Esophagus squamous epithelium (tissue), 5 donors: ENCODE measurements at regions not wholly inside any gene's neighbourhood (a gene's known extent, or its start where the extent isn't known, plus 50 kb on each side); places are given as distances from the start of the nearest gene placed in this dataset.

Experiments
- DNase-seq: peaks from one replicate; lab custom pipeline; 2025; lab: John Stamatoyannopoulos, UW
- H3K27ac ChIP-seq, 4 donors: fragments of 200-600 bp; sonication (generic); one replicate each; pipeline ENCODE4 v1.5.1; 2016 to 2019; ENCODE audit warnings: mild to moderate bottlenecking in 1 of 4
- H3K27me3 ChIP-seq, 4 donors: fragments of 200-600 bp; sonication (generic); 1 replicate in 3 of 4; 2 replicates in 1 of 4; pipeline versions ENCODE4 v1.5.1 to v1.6.0; 2017 to 2021; ENCODE audit warnings: antibody characterized with exemption in 1 of 4
- H3K36me3 ChIP-seq, 3 donors: fragments of 200-600 bp; sonication (generic); one replicate each; pipeline ENCODE4 v1.5.1; 2016 to 2019
- H3K4me1 ChIP-seq, 3 donors: fragments of 200-600 bp; sonication (generic); one replicate each; pipeline ENCODE4 v1.5.1; 2017 to 2019
- H3K4me3 ChIP-seq, 4 donors: fragments of 200-600 bp; sonication (generic); 1 replicate in 3 of 4; 2 replicates in 1 of 4; pipeline ENCODE4 v1.5.1; 2016 to 2019; ENCODE audit warnings: mild to moderate bottlenecking in 2 of 4, moderate library complexity in 1 of 4
- H3K9me3 ChIP-seq, 3 donors: fragments of 200-600 bp; sonication (generic); one replicate each; pipeline ENCODE4 v1.5.1; 2016 to 2019
- CTCF ChIP-seq, 6 experiments: fragments of 450-650 bp in 4 of 6; fragments of 200-600 bp in 2 of 6; sonication (generic) in 2 of 6; IDR thresholded peaks; one replicate each; pipeline ENCODE4 v1.5.1; 2016 to 2019; ENCODE audit warnings: antibody characterized with exemption in 6 of 6, mild to moderate bottlenecking in 4 of 6, moderate library complexity in 4 of 6
- POLR2A ChIP-seq, 4 donors: fragments of 450-650 bp; IDR thresholded peaks; one replicate each; pipeline ENCODE4 v1.6.1; 2017; ENCODE audit warnings: antibody characterized with exemption in 4 of 4, mild to moderate bottlenecking in 4 of 4, moderate library complexity in 3 of 4
- WGBS, 2 donors: methylation state at CpG; one replicate each; pipeline ENCODE4 v1.1.5; 2018; 5-methylcytosine and 5-hydroxymethylcytosine counted together
- intact Hi-C: fragments of 100-400 bp; cut with DNase I; formaldehyde crosslinking; loops from one replicate; pipeline ENCODE4 v1.15.0; 2022
- donor health status: DM: yes; HTN: yes; CAD: no.

- Histone ChIP-seq H3K27ac (no peak overlapping the region), H3K4me3 (no peak overlapping the region), H3K4me1 (no peaks in the 10 kb centered on the region), H3K36me3 (no peaks in the 10 kb centered on the region), H3K9me3 (no peaks in the 10 kb centered on the region), H3K27me3 (peaks cover 0 to 75% (median 0%) of the 10 kb centered on the region in 4 donors)
- 79 to 84% methylated on average over 9 to 11 of the region's 11 CpGs for WGBS, 2 donors
- no peak for TF ChIP-seq CTCF (IDR thresholded peaks at IDR 0.05)
- TF ChIP-seq POLR2A (IDR thresholded peaks at IDR 0.05), result no peak
- no peak for DNase-seq
- intact Hi-C loops, result no loop called here
Measured at GRCh38 chr12:4822572-4822971, 87.1 kb upstream of the KCNA1 start.

- Histone ChIP-seq H3K4me1 (no peaks in the 10 kb centered on the region), H3K27ac (no peak overlapping the region), H3K27me3 (peaks cover 0 to 76% (median 0%) of the 10 kb centered on the region in 4 donors), H3K9me3 (no peaks in the 10 kb centered on the region), H3K4me3 (no peak overlapping the region), H3K36me3 (no peaks in the 10 kb centered on the region)
- WGBS, 2 donors, result 79 to 88% methylated on average over 8 of the region's 8 CpGs
- no peak for DNase-seq
- TF ChIP-seq POLR2A (IDR thresholded peaks at IDR 0.05) (no peak), CTCF (IDR thresholded peaks at IDR 0.05) (no peak)
- intact Hi-C loops, result no loop called here
Measured at GRCh38 chr12:4824380-4824779, 85.3 kb upstream of the KCNA1 start.

GRCh38 chr12:4825011-4825858 lies 84.5 kb upstream of the KCNA1 start:
- Histone ChIP-seq H3K27ac (no peak overlapping the region), H3K27me3 (peaks cover 0 to 77% (median 0%) of the 10 kb centered on the region in 4 donors), H3K4me3 (no peak overlapping the region), H3K9me3 (no peaks in the 10 kb centered on the region), H3K36me3 (no peaks in the 10 kb centered on the region), H3K4me1 (no peaks in the 10 kb centered on the region)
- intact Hi-C loops, result no loop called here
- WGBS, 2 donors, result 62 to 70% methylated on average over 4 of the region's 4 CpGs
- DNase-seq, result no peak
- no peak for TF ChIP-seq POLR2A (IDR thresholded peaks at IDR 0.05)
- no peak for TF ChIP-seq CTCF (IDR thresholded peaks at IDR 0.05)

GRCh38 chr12:4826909-4827308 lies 82.8 kb upstream of the KCNA1 start:
- Histone ChIP-seq H3K9me3 (no peaks in the 10 kb centered on the region), H3K27me3 (peaks cover 0 to 88% (median 0%) of the 10 kb centered on the region in 4 donors), H3K27ac (no peak overlapping the region), H3K36me3 (no peaks in the 10 kb centered on the region), H3K4me3 (no peak overlapping the region), H3K4me1 (no peaks in the 10 kb centered on the region)
- WGBS, 2 donors, result 48 to 57% methylated on average over 4 to 5 of the region's 5 CpGs
- TF ChIP-seq CTCF (IDR thresholded peaks at IDR 0.05) (no peak), POLR2A (IDR thresholded peaks at IDR 0.05) (no peak)
- DNase-seq, result no peak
- intact Hi-C loops, result no loop called here

GRCh38 chr12:4828176-4828575 lies 81.5 kb upstream of the KCNA1 start:
- no peak overlapping the region for H3K4me3 ChIP-seq
- H3K9me3 ChIP-seq, result peaks cover 0 to 6% (median 4%) of the 10 kb centered on the region in 3 donors
- no peak for DNase-seq
- H3K27me3 ChIP-seq, result peaks cover 0 to 94% (median 0%) of the 10 kb centered on the region in 4 donors
- no peak overlapping the region for H3K27ac ChIP-seq
- 53 to 72% methylated on average over 4 of the region's 4 CpGs for WGBS, 2 donors
- TF ChIP-seq POLR2A (IDR thresholded peaks at IDR 0.05), result no peak
- TF ChIP-seq CTCF (IDR thresholded peaks at IDR 0.05), result no peak
- no peaks in the 10 kb centered on the region for H3K4me1 ChIP-seq
- H3K36me3 ChIP-seq, result no peaks in the 10 kb centered on the region
- intact Hi-C loops, result no loop called here
